H9 (cell line): ENCODE measurements at regions not wholly inside any gene's neighbourhood (a gene's known extent, or its start where the extent isn't known, plus 50 kb on each side); places are given as distances from the start of the nearest gene placed in this dataset.

Source experiments
- DNase-seq: peaks from one replicate; pipeline ENCODE4 v3.0.0-alpha.2; 2017
- H2AFZ ChIP-seq: one replicate; pipeline ENCODE4 v1.6.1; 2013; ENCODE audit warnings: mild to moderate bottlenecking, low read length, control low read depth, moderate library complexity
- H2AK5ac ChIP-seq: 2 replicates; pipeline ENCODE4 v1.6.1; 2013; ENCODE audit warnings: low read length, control low read depth, mixed read lengths; ENCODE audit not compliant: insufficient read length
- H2BK120ac ChIP-seq: one replicate; pipeline ENCODE4 v1.6.1; 2013; ENCODE audit warnings: low read depth, mild to moderate bottlenecking, low read length, control low read depth, inconsistent platforms; ENCODE audit not compliant: poor library complexity, severe bottlenecking
- H2BK12ac ChIP-seq: 2 replicates; pipeline ENCODE4 v1.6.1; 2013; ENCODE audit warnings: low read length, control low read depth, mixed read lengths, low read depth; ENCODE audit not compliant: insufficient read length
- H2BK15ac ChIP-seq: 2 replicates; pipeline ENCODE4 v1.6.1; 2013; ENCODE audit warnings: low read depth, low read length, control low read depth
- H2BK20ac ChIP-seq: one replicate; pipeline ENCODE4 v1.6.1; 2013; ENCODE audit warnings: low read depth, mild to moderate bottlenecking, low read length, control low read depth, inconsistent platforms; ENCODE audit not compliant: poor library complexity, severe bottlenecking
- H2BK5ac ChIP-seq: 2 replicates; pipeline ENCODE4 v1.6.1; 2013; ENCODE audit warnings: low read length, control low read depth, mixed read lengths; ENCODE audit not compliant: insufficient read length
- H3K14ac ChIP-seq: 2 replicates; pipeline ENCODE4 v1.6.1; 2013; ENCODE audit warnings: low read length, control low read depth; ENCODE audit not compliant: insufficient read depth
- H3K18ac ChIP-seq: 2 replicates; pipeline ENCODE4 v1.6.1; 2013; ENCODE audit warnings: low read depth, mild to moderate bottlenecking, mixed read lengths, low read length, control low read depth; ENCODE audit not compliant: insufficient read length
- H3K23ac ChIP-seq: 2 replicates; pipeline ENCODE4 v1.6.1; 2013; ENCODE audit warnings: low read length, control low read depth, mixed read lengths, low read depth; ENCODE audit not compliant: insufficient read length
- H3K23me2 ChIP-seq: 2 replicates; pipeline ENCODE4 v1.6.1; 2013; ENCODE audit warnings: low read depth, mild to moderate bottlenecking, mixed read lengths, low read length, control low read depth; ENCODE audit not compliant: insufficient read length, poor library complexity, severe bottlenecking
- H3K27ac ChIP-seq: 2 replicates; pipeline ENCODE4 v1.5.1; 2013; ENCODE audit warnings: low read length, control low read depth, mixed read lengths, low read depth; ENCODE audit not compliant: insufficient read length
- H3K27me3 ChIP-seq: 2 replicates; pipeline ENCODE4 v1.6.1; 2013; ENCODE audit warnings: low read length, control low read depth, inconsistent platforms; ENCODE audit not compliant: insufficient read depth
- H3K4ac ChIP-seq: 2 replicates; pipeline ENCODE4 v1.6.1; 2013; ENCODE audit warnings: low read depth, mild to moderate bottlenecking, control low read depth, inconsistent platforms, low read length, moderate library complexity
- H3K4me1 ChIP-seq: 2 replicates; pipeline ENCODE4 v1.6.1; 2013; ENCODE audit warnings: low read length, control low read depth, inconsistent platforms; ENCODE audit not compliant: insufficient read depth
- H3K4me2 ChIP-seq: 2 replicates; pipeline ENCODE4 v1.6.1; 2013; ENCODE audit warnings: low read length, control low read depth, mixed read lengths; ENCODE audit not compliant: insufficient read length, insufficient read depth
- H3K56ac ChIP-seq: 2 replicates; pipeline ENCODE4 v1.6.1; 2013; ENCODE audit warnings: low read depth, mild to moderate bottlenecking, mixed read lengths, low read length, control low read depth; ENCODE audit not compliant: insufficient read length
- H3K79me1 ChIP-seq: 2 replicates; pipeline ENCODE4 v1.6.1; 2013; ENCODE audit warnings: low read depth, mild to moderate bottlenecking, moderate library complexity, low read length, control low read depth, inconsistent platforms; ENCODE audit not compliant: insufficient read depth, poor library complexity, severe bottlenecking
- H3K79me2 ChIP-seq: 2 replicates; pipeline ENCODE4 v1.6.1; 2013; ENCODE audit warnings: low read length, control low read depth, inconsistent platforms; ENCODE audit not compliant: insufficient read depth
- H3K9ac ChIP-seq: 2 replicates; pipeline ENCODE4 v1.6.1; 2013; ENCODE audit warnings: low read length, control low read depth, mixed read lengths; ENCODE audit not compliant: insufficient read length; ENCODE audit errors: extremely low read depth
- H3K9me3 ChIP-seq: one replicate; pipeline ENCODE4 v1.6.1; 2013; ENCODE audit warnings: low read depth, low read length, inconsistent platforms; ENCODE audit not compliant: control insufficient read depth
- H3T11ph ChIP-seq: one replicate; pipeline ENCODE4 v1.6.1; 2013; ENCODE audit warnings: mild to moderate bottlenecking, low read length, control low read depth, inconsistent platforms
- H4K20me1 ChIP-seq: one replicate; pipeline ENCODE4 v1.6.1; 2013; ENCODE audit not compliant: control insufficient read depth, insufficient read length, insufficient read depth
- H4K5ac ChIP-seq: 2 replicates; pipeline ENCODE4 v1.6.1; 2013; ENCODE audit warnings: low read depth, mild to moderate bottlenecking, mixed read lengths, low read length, control low read depth; ENCODE audit not compliant: insufficient read length
- H4K8ac ChIP-seq: replicated peaks from 2 replicates; pipeline ENCODE4 v1.6.1; 2013; ENCODE audit warnings: low read length, control low read depth, mixed read lengths, low read depth; ENCODE audit not compliant: insufficient read length
- H4K91ac ChIP-seq: 2 replicates; pipeline ENCODE4 v1.6.1; 2013; ENCODE audit warnings: low read depth, mild to moderate bottlenecking, moderate library complexity, mixed read lengths, low read length, control low read depth; ENCODE audit not compliant: insufficient read length
- H3K27ac Mint-ChIP-seq, 3 experiments: 2 replicates in 2 of 3; 3 replicates in 1 of 3; pipeline ENCODE4 v1.8.0; 2020 to 2021; ENCODE audit warnings: mixed read lengths in 3 of 3, mild to moderate bottlenecking in 1 of 3, moderate library complexity in 1 of 3
- H3K27me3 Mint-ChIP-seq: 2 replicates; pipeline ENCODE4 v1.8.0; 2021; ENCODE audit warnings: low read depth, mild to moderate bottlenecking, moderate library complexity, mixed read lengths
- H3K36me3 Mint-ChIP-seq, 3 experiments: 2 replicates in 2 of 3; 3 replicates in 1 of 3; pipeline ENCODE4 v1.8.0; 2020 to 2021; ENCODE audit warnings: low read depth in 3 of 3, mixed read lengths in 3 of 3; ENCODE audit not compliant: insufficient read depth in 1 of 3
- H3K4me1 Mint-ChIP-seq, 2 experiments: 2 replicates each; pipeline ENCODE4 v1.8.0; 2020; ENCODE audit warnings: mixed read lengths in 2 of 2
- H3K4me3 Mint-ChIP-seq, 2 experiments: 2 replicates in 1 of 2; 3 replicates in 1 of 2; pipeline ENCODE4 v1.8.0; 2020 to 2021; ENCODE audit warnings: mild to moderate bottlenecking in 2 of 2, mixed read lengths in 2 of 2, moderate library complexity in 1 of 2
- H3K9me3 Mint-ChIP-seq, 2 experiments: 2 replicates in 1 of 2; 3 replicates in 1 of 2; pipeline ENCODE4 v1.8.0; 2020; ENCODE audit warnings: mild to moderate bottlenecking in 2 of 2, mixed read lengths in 2 of 2, moderate library complexity in 1 of 2
- CTCF ChIP-seq: fragments of 200-600 bp; sonication (generic); conservative IDR thresholded peaks from 3 replicates; pipeline ENCODE4 v1.8.0; 2021; ENCODE audit warnings: antibody characterized with exemption, mild to moderate bottlenecking
- WGBS: extraction: QIAGEN DNeasy Blood & Tissue Kit; methylation state at CpG from one replicate; pipeline ENCODE4 v1.1.7; 2013; ENCODE audit warnings: missing lambda C conversion rate, low lambda C conversion rate, mixed read lengths; ENCODE audit not compliant: insufficient read length; ENCODE audit errors: extremely low coverage; 5-methylcytosine and 5-hydroxymethylcytosine counted together

GRCh38 chr2:125596612-125597011, 1059.3 kb upstream of the GYPC start:
- Mint-ChIP-seq H3K4me1 (peaks cover 3 to 10% of the 10 kb centered on the region in 2 experiments; a peak in 3 of 4 replicates), H3K36me3 (no peaks in the 10 kb centered on the region), H3K27ac (no peak overlapping the region), H3K27me3 (no peaks in the 10 kb centered on the region), H3K9me3 (no peaks in the 10 kb centered on the region), H3K4me3 (no peak overlapping the region)
- H4K5ac ChIP-seq, result no peak overlapping the region
- no peak overlapping the region for H3K18ac ChIP-seq
- no peaks in the 10 kb centered on the region for H4K20me1 ChIP-seq
- H3T11ph ChIP-seq, result no peak overlapping the region
- no peak overlapping the region for H2AFZ ChIP-seq
- TF ChIP-seq CTCF, result no peak
- H2BK15ac ChIP-seq, result no peak overlapping the region
- no peak overlapping the region for H2BK20ac ChIP-seq
- no peak overlapping the region for H4K8ac ChIP-seq
- H3K79me2 ChIP-seq, result no peaks in the 10 kb centered on the region
- no peaks in the 10 kb centered on the region for H3K23me2 ChIP-seq
- no peak overlapping the region for H4K91ac ChIP-seq
- no peak overlapping the region for H2BK120ac ChIP-seq
- no peak for DNase-seq
- no peak overlapping the region for H3K4me2 ChIP-seq
- H2BK12ac ChIP-seq, result no peak overlapping the region
- no CpG with 5 or more reads among the region's 3 CpGs for WGBS
- no peak overlapping the region for H3K9ac ChIP-seq
- H2AK5ac ChIP-seq, result no peak overlapping the region
- no peaks in the 10 kb centered on the region for H3K79me1 ChIP-seq
- no peak overlapping the region for H3K14ac ChIP-seq
- H3K27me3 ChIP-seq, result no peaks in the 10 kb centered on the region
- no peak overlapping the region for H3K56ac ChIP-seq
- H3K27ac ChIP-seq, result no peak overlapping the region
- H3K9me3 ChIP-seq, result no peaks in the 10 kb centered on the region
- H3K4ac ChIP-seq, result no peak overlapping the region
- no peaks in the 10 kb centered on the region for H3K4me1 ChIP-seq
- H2BK5ac ChIP-seq, result no peak overlapping the region
- no peak overlapping the region for H3K23ac ChIP-seq
